ENCODE measurements at regions not wholly inside any gene's neighbourhood (a gene's known extent, or its start where the extent isn't known, plus 50 kb on each side); places are given as distances from the start of the nearest gene placed in this dataset.
"Not testable (repeated sequence)": the region's sequence is repeated elsewhere in the genome, so short reads cannot be mapped to it uniquely, and the experiment has no call there.

DNA sequence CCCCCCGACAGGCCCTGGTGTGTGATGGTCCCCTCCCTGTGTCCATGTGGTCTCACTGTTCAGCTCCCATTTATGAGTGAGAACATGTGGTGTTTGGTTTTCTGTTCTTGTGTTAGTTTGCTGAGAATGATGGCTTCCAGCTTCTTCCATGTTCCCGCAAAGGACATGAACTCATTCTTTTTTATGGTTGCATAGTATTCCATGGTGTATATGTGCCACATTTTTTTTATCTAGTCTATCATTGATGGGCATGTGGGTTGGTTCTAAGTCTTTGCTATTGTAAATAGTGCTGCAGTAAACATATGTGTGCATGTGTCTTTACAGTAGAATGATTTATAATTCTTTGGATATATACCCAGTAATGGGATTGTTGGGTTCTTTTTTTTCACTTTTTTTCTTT, 117.9 kb downstream of the ARL4C start:
- ATAC-seq (ENCODE audit: poor library complexity); intact Hi-C loops (cut with DNase I); DNase-seq: not testable (repeated sequence)

DNA sequence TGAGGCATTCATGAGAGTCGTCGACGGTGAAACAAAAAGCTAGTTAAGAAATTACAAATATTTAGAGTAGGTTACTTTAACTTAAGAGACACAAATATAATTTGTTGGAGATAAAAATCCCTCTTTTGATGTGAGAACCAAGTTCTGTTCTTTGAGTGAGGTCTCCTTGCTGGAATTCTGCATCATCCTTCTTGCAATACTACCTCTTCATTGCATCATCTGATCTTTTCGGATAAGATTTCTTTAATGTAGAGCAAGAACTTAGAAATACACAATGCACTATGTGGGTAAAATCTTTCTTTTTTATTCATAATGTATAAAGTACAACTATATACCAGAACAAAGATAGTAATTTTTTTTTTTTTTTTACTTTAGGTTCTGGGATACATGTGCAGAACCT, 118.4 kb downstream of the ARL4C start:
- ATAC-seq (ENCODE audit: poor library complexity) (no peak), DNase-seq (no peak)
- intact Hi-C loops (cut with DNase I), result no loop called here

DNA sequence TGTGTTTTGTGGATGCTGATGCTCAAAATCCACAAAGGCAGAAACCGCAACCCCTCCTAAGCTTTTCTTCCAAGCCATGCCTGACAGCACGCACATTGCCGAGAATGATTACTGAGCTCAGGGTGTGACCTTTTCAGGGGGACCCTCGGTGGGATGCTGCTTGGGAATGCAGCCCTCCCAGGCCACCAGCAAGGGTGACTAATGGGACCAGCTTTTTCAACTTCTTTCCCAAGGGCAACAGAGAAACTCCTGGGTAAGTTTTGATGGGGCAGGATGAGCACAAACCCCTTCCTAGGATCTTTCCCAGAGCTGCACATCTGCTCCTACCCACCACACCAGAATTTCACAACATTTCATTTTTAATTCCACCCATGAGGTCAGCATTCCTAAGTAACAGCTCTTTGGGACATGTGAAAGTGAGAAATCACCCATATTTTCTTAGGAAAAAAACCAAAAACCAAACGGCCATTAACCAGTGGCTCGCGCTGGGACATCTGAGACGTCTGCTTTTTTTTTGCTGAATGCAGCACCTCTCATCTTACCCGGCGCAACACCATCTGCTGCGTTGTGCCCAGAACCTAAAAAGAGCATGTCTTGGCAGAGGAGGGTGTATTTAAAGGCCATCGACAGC, 119.0 kb downstream of the ARL4C start:
- intact Hi-C loops (cut with DNase I), result no loop called here
- no peak for ATAC-seq (ENCODE audit: poor library complexity)

DNA sequence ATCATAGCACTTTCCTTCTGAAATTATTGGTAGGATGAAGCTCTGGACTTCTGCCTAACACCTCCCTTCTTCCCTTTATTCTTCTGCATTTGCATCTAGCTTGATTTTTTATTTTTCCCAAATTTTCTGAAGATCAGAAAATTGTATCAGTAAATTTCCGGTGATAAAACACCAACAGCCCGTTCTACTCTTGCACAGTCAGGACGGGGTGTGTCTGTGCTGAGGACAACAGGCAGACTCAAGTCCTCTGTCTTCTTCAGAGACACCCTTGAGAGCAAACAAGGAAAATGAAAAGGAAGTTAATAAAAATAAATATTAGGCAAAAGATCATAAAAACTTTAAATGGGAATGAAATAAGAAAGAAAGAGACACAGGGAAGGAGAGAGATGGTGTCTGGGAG, 120.7 kb downstream of the ARL4C start:
- DNase-seq (no peak), ATAC-seq (ENCODE audit: poor library complexity) (no peak)
- intact Hi-C loops (cut with DNase I), result no loop called here

More for the DNA sequence above, 119.0 kb downstream of the ARL4C start:
- no peak for DNase-seq

DNA sequence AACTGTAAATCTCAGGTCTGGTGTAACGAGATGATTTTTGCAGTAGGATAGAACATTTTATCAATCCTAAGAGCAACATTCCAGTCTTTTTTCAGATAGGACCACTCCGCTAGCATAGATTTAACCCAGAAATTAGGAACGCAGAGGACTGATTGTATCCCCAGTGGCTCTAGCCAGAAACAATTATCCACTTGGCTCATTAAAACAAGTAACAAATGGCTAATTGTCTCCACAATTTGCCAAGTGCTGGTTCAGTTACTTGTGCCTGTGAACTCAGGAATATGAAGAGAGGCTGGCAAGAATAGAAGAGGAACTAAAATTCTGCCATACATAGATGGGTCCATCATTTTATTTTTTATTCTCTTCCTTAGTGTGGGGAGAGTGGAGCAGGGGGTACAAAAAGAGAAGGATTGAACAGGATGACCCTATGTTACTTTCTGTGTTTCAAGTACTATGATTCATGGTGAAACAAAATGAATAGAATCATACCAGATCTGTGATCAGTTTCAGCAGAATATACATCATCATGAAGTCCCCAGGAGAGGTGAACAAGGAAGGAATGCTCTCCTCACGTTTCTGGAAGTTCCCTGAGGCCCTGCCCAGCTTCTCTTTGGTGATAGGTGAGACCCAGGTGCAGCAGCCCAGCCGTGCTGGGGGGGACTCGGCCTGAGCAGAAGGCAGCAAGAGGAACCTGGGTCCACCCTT, 121.6 kb downstream of the ARL4C start:
- DNase-seq, result no peak
- intact Hi-C loops (cut with DNase I), result no loop called here
- no peak for ATAC-seq (ENCODE audit: poor library complexity)

DNA sequence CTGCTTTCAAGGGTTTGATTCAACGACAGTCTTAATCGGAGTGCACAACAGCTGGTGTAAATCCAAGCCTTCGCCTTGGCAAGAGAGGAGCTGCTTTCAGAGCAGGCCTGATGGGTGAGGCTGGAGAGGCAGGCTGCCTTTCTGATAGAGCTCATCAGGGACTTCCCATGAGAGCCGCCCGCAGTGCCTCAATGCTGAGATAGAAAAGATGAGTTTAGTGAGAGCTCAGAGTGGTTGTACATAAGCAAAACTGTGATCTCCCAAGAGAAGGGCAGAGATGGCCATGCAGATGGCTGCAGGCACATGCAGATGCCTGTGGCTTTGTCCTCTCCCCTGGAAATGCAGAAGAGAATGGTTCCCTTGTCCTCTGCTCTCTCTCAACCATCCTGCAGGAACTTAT, 122.1 kb downstream of the ARL4C start:
- intact Hi-C loops (cut with DNase I), result no loop called here
- no peak for DNase-seq
- ATAC-seq (ENCODE audit: poor library complexity), result peak; percentile 27

DNA sequence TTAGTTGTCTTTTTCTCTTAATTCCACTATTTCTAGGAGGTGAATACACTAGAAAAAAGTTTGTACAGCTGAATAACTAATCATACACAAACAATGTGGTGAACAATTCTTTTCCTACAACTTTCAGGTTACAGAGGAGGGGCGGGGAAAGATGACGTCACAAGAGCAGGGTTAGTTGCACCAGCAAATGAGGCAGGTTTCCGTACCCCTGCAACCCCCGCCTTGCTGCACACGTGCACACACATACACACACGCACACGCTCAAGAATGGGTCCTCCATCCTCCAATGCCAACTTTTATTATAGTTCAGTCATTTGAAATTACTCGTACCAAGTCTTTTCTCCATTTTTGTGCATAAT, 122.8 kb downstream of the ARL4C start:
- intact Hi-C loops (cut with DNase I), result no loop called here
- ATAC-seq (ENCODE audit: poor library complexity) (no peak), DNase-seq (no peak)

DNA sequence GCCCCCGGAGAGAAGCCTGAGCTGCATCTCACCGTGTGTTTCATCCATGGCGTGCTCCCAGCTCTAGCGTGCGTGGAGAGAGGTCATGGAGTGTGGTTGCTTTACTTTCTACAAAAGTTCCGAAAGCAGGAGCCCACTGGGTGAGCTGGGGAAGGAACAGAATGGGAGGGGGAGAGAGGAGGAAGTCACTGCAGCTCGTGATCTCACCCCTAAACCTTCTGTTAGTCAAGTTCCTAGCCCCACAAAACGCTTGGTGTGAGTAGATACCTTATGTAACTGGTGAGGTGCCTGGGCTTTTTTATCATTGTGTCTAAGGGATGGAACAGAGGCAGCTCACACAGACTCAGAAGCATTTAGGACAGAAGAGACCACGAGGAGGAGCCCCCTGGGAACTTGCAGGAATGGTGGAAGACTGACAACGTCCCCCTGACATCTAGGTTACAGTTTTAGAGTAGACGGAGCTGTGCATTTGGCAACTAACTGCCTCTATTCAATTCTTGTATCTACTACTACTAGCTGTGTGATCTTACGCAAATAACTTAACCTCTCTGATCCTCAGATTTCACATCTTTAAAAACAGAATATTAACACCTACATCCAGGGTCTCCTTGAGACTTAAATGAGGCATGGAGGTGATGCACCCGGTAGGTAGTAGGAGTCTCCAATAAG, 123.3 kb downstream of the ARL4C start:
- ATAC-seq (ENCODE audit: poor library complexity) (no peak), DNase-seq (no peak)
- intact Hi-C loops (cut with DNase I), result no loop called here

DNA sequence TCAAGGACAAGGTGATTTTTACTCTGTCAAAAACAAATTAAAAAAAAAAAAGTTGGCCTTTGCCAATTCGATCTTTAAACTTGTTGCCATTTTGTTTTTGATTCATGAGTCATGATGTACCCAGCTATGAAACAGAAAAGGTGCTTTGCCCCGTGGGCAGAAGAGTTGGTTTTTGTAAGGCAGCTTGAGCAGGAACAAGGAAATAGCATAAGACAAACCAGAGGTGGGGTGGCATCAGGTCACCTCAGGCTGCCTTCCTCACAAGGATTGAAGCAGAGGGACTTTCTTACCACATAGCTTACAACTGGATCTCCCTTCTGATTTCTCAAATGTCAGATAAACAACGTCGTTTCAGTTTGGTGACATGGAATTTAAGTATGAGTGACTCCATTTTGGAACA, 123.8 kb downstream of the ARL4C start:
- ATAC-seq (ENCODE audit: poor library complexity) (no peak), DNase-seq (no peak)
- intact Hi-C loops (cut with DNase I), result no loop called here

DNA sequence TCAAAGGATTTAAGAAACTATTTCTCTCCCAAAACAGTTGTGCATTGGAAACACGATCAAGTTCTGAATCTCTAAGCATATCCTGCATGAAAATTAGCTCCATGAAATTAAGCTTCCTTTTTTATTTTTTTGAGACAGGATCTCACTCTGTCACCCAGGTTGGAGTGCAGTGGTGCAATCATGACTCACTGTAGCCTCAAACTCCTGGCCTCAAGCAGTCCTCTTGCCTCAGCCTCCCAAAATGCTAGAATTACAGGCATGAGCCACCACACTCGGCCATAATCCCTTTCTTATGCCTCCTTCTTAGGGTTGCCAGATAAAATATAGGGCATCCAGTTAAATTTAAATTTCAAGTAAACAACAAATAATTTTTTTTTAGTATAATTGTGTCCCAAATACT, 124.4 kb downstream of the ARL4C start:
- intact Hi-C loops (cut with DNase I), result no loop called here

DNA sequence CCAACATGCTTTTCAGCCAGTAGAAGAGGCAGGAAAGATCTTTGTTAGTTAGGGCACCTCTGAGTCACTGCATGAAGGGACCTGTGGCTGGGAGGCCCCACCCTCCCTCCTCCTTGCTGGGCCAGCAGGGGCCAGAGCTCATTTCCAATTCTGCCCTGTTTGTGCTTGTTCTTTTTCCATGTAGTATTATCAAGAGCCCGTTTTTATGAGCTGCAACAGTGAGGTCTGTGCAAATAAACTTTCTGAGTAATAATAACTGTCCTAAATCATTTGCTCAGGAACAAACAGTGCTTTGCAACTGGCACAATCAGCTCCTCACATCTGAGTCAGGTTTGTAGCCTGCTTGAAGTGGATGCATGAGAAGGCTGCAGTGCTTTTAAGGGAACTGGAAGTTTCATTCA, 128.0 kb downstream of the ARL4C start:
- no peak for ATAC-seq (ENCODE audit: poor library complexity)
- no peak for DNase-seq
- intact Hi-C loops (cut with DNase I), result no loop called here

More for the DNA sequence above, 124.4 kb downstream of the ARL4C start:
- no peak for DNase-seq
- no peak for ATAC-seq (ENCODE audit: poor library complexity)

DNA sequence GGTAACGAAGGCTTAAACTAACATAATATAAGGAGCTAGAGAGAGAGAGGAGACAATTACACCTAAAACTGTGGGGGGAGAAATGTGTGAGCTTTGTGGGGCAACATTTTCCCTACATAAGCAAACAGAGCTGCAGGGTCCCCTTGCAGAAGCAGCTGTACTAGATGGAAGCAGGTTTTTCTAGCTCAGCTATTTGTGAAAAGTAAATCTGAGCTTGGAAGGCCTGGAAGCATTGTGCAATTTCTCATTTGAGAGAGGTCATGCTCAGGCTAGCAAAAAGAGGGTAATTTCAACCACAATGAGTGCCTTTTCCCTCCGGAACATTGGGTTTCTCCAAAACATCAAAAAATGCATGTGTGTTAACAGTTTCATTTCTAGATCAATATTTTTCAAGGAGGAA, 130.0 kb downstream of the ARL4C start:
- intact Hi-C loops (cut with DNase I), result no loop called here
- DNase-seq (no peak), ATAC-seq (ENCODE audit: poor library complexity) (peak; percentile 57)

DNA sequence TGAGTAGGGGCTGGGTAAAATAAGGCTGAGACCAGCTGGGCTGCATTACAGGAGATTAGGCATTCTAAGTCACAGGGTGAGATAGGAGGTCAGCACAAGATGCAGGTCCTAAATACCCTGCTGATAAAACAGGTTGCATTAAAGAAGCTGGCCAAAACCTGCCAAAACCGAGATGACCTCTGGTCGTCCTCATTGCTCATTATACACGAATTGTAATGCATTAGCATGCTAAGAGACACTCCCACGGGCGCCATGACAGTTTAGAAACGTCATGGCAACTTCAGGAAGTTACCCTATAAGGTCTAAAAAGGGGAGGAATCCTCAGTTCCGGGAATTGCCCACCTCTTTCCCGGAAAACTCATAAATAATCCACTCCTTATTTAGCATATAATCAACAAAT, 132.2 kb downstream of the ARL4C start:
- intact Hi-C loops (cut with DNase I), result no loop called here
- ATAC-seq (ENCODE audit: poor library complexity) (no peak), DNase-seq (no peak)

DNA sequence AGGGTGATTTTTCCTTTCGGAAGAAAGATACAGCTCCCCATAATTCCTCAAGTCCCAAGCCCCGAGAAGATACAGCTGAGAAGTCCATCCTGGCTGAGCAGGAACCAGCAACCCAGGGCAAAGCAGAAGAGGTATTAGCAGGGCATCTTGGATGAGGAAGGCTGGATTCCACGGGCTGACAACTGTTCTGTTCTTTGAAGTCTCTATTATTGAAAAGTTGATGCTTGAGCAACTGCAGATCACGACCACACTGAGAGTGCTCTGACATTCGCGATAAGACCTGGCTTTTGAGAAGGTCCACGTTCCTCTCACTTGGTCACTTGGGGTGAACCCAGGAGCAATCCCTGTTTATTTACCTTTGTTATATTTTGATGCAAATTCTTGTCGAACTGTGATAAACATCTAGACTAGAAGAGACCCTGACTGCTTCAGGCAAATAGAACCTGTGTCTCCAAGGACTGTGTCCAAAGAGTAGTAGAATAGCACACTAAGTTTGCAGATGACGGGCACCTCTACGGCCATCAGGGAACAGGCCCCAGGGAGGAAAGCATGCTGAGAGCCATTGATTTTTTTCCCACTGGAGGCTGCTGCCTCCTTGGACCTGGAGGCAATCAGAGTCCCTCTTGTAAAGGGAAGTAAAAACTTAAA, 133.1 kb downstream of the ARL4C start:
- ATAC-seq (ENCODE audit: poor library complexity), result no peak
- intact Hi-C loops (cut with DNase I), result no loop called here
- no peak for DNase-seq

DNA sequence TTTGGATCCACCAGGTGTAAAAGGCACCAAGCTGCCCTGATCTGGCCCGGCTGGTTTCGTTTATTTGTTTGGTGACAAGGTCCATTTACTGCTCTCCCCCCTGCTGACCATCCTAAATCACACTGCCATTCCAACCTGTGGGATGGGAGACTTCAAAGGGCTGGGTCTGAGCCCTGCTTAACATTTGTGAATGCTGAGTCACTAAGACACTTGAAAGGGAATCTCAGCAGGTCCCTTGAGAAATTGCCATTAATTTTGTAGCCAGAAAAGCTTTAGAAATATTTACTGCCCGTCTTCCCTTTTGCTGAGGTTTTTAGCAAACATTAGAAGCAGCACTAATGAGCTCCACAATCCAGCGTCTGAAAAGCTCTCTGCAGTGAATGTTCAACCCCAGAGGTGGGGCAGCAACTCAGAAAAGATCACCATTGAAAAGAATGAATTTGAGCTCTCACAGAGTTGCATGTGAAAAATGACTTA, 133.8 kb downstream of the ARL4C start:
- DNase-seq (no peak), ATAC-seq (ENCODE audit: poor library complexity) (no peak)
- intact Hi-C loops (cut with DNase I), result no loop called here

DNA sequence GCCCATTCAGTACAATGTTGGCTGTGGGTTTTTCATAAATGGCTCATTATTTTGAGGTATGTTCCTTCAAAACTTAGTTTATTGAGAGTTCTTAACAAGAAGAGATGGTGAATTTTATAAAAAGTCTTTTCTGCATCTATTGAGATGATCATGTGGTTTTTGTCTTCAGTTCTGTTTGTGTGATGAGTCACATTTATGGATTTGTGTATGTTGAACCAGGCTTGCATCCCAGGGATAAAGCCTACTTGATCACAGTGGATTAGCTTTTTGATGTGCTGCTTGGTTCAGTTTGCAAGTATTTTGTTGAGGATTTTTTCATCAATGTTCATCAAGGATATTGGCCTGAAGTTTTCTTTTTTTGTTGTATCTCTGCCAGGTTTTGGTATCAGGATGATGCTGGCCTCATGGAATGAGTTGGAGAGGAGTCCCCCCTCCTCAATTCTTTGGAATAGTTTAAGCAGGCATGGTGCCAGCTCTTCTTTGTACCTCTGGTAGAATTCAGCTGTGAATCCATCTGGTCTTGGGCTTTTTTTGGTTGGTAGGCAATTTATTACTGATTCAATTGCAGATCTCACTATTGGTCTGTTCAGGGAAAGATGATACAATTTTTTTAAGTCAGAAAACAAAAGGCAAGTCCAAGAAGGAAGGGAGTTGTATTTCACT, 136.4 kb downstream of the ARL4C start:
- ATAC-seq (ENCODE audit: poor library complexity); intact Hi-C loops (cut with DNase I); DNase-seq: not testable (repeated sequence)

DNA sequence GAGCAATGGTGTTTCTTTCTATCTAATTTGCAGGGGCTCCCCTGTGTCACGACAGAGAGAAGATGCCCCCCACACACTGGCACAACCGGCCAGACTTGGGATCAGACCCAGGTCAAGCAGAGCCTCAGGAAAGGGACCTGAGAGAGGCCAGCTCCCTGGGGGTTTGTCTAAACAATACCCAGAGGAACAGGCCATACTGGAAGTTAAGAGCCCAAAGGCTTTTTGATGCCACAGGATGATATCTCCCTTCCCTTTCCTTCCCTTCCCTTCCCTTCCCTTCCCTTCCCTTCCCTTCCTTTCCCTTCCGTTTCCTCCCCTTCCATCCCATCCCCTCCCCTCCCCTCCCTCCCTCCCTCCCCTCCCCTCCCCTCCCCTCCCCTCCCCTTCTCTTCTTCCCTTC, 139.2 kb downstream of the ARL4C start:
- no peak for DNase-seq
- intact Hi-C loops (cut with DNase I), result no loop called here
- no peak for ATAC-seq (ENCODE audit: poor library complexity)

DNA sequence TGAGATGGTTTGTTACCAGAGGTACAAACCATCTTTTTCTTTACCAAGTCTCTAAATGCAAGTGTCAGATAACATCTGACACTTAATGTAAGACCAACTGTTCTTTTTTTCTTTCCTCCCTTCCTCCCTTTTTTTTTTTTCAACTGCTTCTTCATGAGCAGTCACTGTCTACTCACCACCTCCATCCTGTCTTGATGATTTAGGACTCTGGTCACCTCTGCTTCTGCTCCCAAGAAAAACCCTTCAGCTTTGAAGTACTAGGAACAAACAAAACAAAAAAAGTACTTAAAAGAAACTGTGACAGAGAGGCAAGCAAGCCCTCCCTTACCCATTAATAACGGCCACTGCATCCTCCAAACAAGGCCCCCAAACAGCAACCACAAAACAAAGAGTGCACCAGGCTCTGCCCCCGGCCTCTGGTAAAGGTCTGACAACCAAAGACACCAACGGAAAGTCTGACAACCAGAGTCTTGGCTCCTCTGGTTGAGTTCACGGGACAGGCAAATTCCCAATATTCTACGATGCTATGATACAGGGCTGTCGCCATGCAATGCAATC, 141.0 kb downstream of the ARL4C start:
- intact Hi-C loops (cut with DNase I), result no loop called here
- ATAC-seq (ENCODE audit: poor library complexity) (no peak), DNase-seq (no peak)

All from Right ventricle myocardium superior (tissue), 1 donor.